HL-60 (cell line): ENCODE measurements at regions not wholly inside any gene's neighbourhood (a gene's known extent, or its start where the extent isn't known, plus 50 kb on each side); places are given as distances from the start of the nearest gene placed in this dataset.

Experiments
- DNase-seq, 2 experiments: peaks; one replicate each; pipeline ENCODE4 v3.0.0-alpha.2; 2010 to 2020; ENCODE audit warnings: low read depth in 1 of 2, low spot score in 1 of 2
- H3K27ac ChIP-seq: fragments of 250-450 bp; sonication (Bioruptor Pico); replicated peaks from 2 replicates; pipeline ENCODE4 v1.5.1; 2020; ENCODE audit warnings: mild to moderate bottlenecking, moderate library complexity
- H3K27me3 ChIP-seq: fragments of 250-450 bp; sonication (Bioruptor Pico); 2 replicates; pipeline ENCODE4 v1.5.1; 2021; ENCODE audit warnings: mild to moderate bottlenecking, moderate library complexity; ENCODE audit not compliant: insufficient read depth, poor library complexity, severe bottlenecking
- H3K4me3 ChIP-seq: replicated peaks from 2 replicates; pipeline ENCODE4 v1.5.1; 2011; ENCODE audit warnings: mild to moderate bottlenecking, control low read depth, low read length; ENCODE audit not compliant: insufficient read depth
- GABPA ChIP-seq: IDR thresholded peaks from 2 replicates; pipeline ENCODE4 v1.6.1; 2012; ENCODE audit warnings: low read depth
- POLR2AphosphoS5 ChIP-seq: IDR thresholded peaks from 2 replicates; pipeline ENCODE4 v1.6.1; 2012; ENCODE audit warnings: low read depth
- SPI1 ChIP-seq: IDR thresholded peaks from 2 replicates; pipeline ENCODE4 v1.6.1; 2012; ENCODE audit warnings: low read depth, mild to moderate bottlenecking, borderline replicate concordance
- TF ChIP-seq, protein P1 (sequence below): IDR thresholded peaks from one replicate; pipeline ENCODE4 v1.5.1; 2011; ENCODE audit warnings: low read length, control low read depth, inconsistent platforms; ENCODE audit not compliant: insufficient read depth
- TF ChIP-seq, protein P2 (sequence below): IDR thresholded peaks from 2 replicates; pipeline ENCODE4 v1.6.1; 2012; ENCODE audit warnings: low read depth; ENCODE audit not compliant: insufficient replicate concordance

DNA sequence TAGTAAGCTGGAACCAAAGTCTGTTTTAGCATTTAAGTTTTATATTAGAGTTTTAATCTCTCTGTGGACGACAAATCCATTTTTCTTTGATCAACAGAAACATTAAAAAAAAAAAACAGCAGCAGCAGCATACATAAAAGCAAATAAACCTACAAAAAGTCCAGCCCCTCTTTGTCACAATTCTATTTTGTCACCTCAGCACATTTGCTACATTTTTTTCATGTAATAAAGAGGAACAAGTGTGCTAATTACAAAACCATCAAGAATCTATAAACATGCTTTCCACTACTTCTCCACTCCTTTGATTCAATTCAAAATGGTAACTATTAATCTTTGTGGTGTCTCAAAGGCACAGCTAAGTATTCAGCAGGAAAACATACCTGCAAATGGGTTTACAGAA lies 259.8 kb upstream of the GNAI1 start:
- no peak overlapping the region for H3K27ac ChIP-seq
- no peak for DNase-seq
- no peak overlapping the region for H3K4me3 ChIP-seq
- no peak for TF ChIP-seq POLR2AphosphoS5
- TF ChIP-seq, protein P1, sequence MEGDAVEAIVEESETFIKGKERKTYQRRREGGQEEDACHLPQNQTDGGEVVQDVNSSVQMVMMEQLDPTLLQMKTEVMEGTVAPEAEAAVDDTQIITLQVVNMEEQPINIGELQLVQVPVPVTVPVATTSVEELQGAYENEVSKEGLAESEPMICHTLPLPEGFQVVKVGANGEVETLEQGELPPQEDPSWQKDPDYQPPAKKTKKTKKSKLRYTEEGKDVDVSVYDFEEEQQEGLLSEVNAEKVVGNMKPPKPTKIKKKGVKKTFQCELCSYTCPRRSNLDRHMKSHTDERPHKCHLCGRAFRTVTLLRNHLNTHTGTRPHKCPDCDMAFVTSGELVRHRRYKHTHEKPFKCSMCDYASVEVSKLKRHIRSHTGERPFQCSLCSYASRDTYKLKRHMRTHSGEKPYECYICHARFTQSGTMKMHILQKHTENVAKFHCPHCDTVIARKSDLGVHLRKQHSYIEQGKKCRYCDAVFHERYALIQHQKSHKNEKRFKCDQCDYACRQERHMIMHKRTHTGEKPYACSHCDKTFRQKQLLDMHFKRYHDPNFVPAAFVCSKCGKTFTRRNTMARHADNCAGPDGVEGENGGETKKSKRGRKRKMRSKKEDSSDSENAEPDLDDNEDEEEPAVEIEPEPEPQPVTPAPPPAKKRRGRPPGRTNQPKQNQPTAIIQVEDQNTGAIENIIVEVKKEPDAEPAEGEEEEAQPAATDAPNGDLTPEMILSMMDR: no peak
- no peak for TF ChIP-seq SPI1
- no peak for TF ChIP-seq GABPA
- TF ChIP-seq, protein P2, sequence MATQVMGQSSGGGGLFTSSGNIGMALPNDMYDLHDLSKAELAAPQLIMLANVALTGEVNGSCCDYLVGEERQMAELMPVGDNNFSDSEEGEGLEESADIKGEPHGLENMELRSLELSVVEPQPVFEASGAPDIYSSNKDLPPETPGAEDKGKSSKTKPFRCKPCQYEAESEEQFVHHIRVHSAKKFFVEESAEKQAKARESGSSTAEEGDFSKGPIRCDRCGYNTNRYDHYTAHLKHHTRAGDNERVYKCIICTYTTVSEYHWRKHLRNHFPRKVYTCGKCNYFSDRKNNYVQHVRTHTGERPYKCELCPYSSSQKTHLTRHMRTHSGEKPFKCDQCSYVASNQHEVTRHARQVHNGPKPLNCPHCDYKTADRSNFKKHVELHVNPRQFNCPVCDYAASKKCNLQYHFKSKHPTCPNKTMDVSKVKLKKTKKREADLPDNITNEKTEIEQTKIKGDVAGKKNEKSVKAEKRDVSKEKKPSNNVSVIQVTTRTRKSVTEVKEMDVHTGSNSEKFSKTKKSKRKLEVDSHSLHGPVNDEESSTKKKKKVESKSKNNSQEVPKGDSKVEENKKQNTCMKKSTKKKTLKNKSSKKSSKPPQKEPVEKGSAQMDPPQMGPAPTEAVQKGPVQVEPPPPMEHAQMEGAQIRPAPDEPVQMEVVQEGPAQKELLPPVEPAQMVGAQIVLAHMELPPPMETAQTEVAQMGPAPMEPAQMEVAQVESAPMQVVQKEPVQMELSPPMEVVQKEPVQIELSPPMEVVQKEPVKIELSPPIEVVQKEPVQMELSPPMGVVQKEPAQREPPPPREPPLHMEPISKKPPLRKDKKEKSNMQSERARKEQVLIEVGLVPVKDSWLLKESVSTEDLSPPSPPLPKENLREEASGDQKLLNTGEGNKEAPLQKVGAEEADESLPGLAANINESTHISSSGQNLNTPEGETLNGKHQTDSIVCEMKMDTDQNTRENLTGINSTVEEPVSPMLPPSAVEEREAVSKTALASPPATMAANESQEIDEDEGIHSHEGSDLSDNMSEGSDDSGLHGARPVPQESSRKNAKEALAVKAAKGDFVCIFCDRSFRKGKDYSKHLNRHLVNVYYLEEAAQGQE: no peak
- H3K27me3 ChIP-seq: no peaks in the 10 kb centered on the region

DNA sequence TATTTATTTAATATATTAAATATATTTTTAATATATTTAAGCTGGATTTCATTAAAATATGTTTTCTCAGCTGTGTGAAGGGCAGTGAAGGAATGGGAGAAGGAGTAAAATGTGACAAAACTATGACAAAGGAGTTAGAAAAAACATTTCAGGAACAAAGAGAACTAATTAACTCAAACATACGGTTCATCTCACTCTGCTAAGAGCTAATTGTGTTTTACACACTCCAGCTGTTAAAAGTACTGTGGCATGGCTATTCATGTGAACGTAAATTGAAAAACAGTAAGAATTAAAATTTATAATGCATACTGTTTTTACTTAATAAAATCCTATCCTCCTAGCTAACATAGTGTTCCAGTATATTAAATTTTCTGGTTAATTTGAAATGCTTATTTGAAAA lies 262.5 kb upstream of the GNAI1 start:
- Histone ChIP-seq H3K27ac (no peak overlapping the region), H3K27me3 (no peaks in the 10 kb centered on the region), H3K4me3 (no peak overlapping the region)
- TF ChIP-seq, protein P1: no peak
- TF ChIP-seq GABPA: no peak
- DNase-seq: no peak

GRCh38 chr7:79868010-79868409 lies 266.6 kb upstream of the GNAI1 start:
- Histone ChIP-seq H3K27ac (no peak overlapping the region), H3K4me3 (no peak overlapping the region)
- TF ChIP-seq, protein P2: no peak
- TF ChIP-seq, protein P1: no peak
- TF ChIP-seq SPI1 (no peak), GABPA (no peak), POLR2AphosphoS5 (no peak)

GRCh38 chr7:79862447-79863210 lies 272.0 kb upstream of the GNAI1 start:
- no peaks in the 10 kb centered on the region for H3K27me3 ChIP-seq
- H3K4me3 ChIP-seq: no peak overlapping the region
- TF ChIP-seq SPI1: no peak
- no peak for TF ChIP-seq GABPA
- TF ChIP-seq, protein P2: no peak
- no peak for TF ChIP-seq POLR2AphosphoS5
- TF ChIP-seq, protein P1: no peak
- no peak overlapping the region for H3K27ac ChIP-seq
- DNase-seq: no peak

More at GRCh38 chr7:79868010-79868409, 266.6 kb upstream of the GNAI1 start:
- DNase-seq: no peak
- no peaks in the 10 kb centered on the region for H3K27me3 ChIP-seq
